NT2/D1 (cell line): ENCODE measurements at regions not wholly inside any gene's neighbourhood (a gene's known extent, or its start where the extent isn't known, plus 50 kb on each side); places are given as distances from the start of the nearest gene placed in this dataset.

Experiments used
- DNase-seq: peaks from one replicate; pipeline ENCODE4 v3.0.0-alpha.2; 2011; ENCODE audit warnings: low read depth, low spot score
- H3K27me3 ChIP-seq: 2 replicates; pipeline ENCODE4 v1.6.0; 2011; ENCODE audit warnings: mild to moderate bottlenecking; ENCODE audit not compliant: insufficient read length, insufficient read depth
- H3K36me3 ChIP-seq: 2 replicates; pipeline ENCODE4 v1.6.1; 2011; ENCODE audit warnings: mild to moderate bottlenecking, low read length, mixed read lengths; ENCODE audit not compliant: insufficient read depth, insufficient read length
- H3K4me1 ChIP-seq: 2 replicates; pipeline ENCODE4 v1.5.1; 2011; ENCODE audit not compliant: insufficient read depth, insufficient read length
- H3K4me3 ChIP-seq: 2 replicates; pipeline ENCODE4 v1.5.1; 2011; ENCODE audit warnings: low read depth; ENCODE audit not compliant: insufficient read length
- H3K9ac ChIP-seq: 2 replicates; pipeline ENCODE4 v1.6.0; 2011; ENCODE audit warnings: low read depth; ENCODE audit not compliant: insufficient read length
- H3K9me3 ChIP-seq: 2 replicates; pipeline ENCODE4 v1.5.1; 2011; ENCODE audit warnings: mild to moderate bottlenecking, low read length; ENCODE audit not compliant: insufficient read depth
- SUZ12 ChIP-seq: IDR thresholded peaks from 2 replicates; pipeline ENCODE4 v1.6.1; 2011; ENCODE audit not compliant: insufficient read length, insufficient read depth; ENCODE audit errors: extremely low read depth
- YY1 ChIP-seq: IDR thresholded peaks from 2 replicates; pipeline ENCODE4 v1.6.1; 2011; ENCODE audit not compliant: insufficient read length, insufficient read depth
- ZNF274 ChIP-seq: IDR thresholded peaks from 2 replicates; pipeline ENCODE4 v1.6.1; 2011; ENCODE audit warnings: mild to moderate bottlenecking, low read depth, low read length

GRCh38 chr11:126124231-126124661 is 61.6 kb upstream of the CDON start:
- Histone ChIP-seq H3K27me3 (no peaks in the 10 kb centered on the region), H3K9me3 (no peaks in the 10 kb centered on the region), H3K4me3 (no peak overlapping the region), H3K9ac (no peak overlapping the region), H3K4me1 (no peaks in the 10 kb centered on the region), H3K36me3 (no peaks in the 10 kb centered on the region)
- TF ChIP-seq ZNF274: no peak
- TF ChIP-seq YY1: no peak
- TF ChIP-seq SUZ12: no peak
- no peak for DNase-seq

- Histone ChIP-seq H3K27me3 (no peaks in the 10 kb centered on the region), H3K4me1 (no peaks in the 10 kb centered on the region), H3K9ac (no peak overlapping the region), H3K36me3 (no peaks in the 10 kb centered on the region), H3K9me3 (no peaks in the 10 kb centered on the region), H3K4me3 (no peak overlapping the region)
- DNase-seq: no peak
- no peak for TF ChIP-seq ZNF274
- no peak for TF ChIP-seq SUZ12
- TF ChIP-seq YY1: no peak
Measured at GRCh38 chr11:126123686-126124085, 61.0 kb upstream of the CDON start.

GRCh38 chr11:126122863-126123262 is 60.2 kb upstream of the CDON start:
- H3K9me3 ChIP-seq: no peaks in the 10 kb centered on the region
- H3K9ac ChIP-seq: no peak overlapping the region
- no peaks in the 10 kb centered on the region for H3K36me3 ChIP-seq
- no peaks in the 10 kb centered on the region for H3K4me1 ChIP-seq
- no peaks in the 10 kb centered on the region for H3K27me3 ChIP-seq
- no peak for DNase-seq
- H3K4me3 ChIP-seq: no peak overlapping the region
- TF ChIP-seq ZNF274 (no peak), YY1 (no peak), SUZ12 (no peak)

DNA sequence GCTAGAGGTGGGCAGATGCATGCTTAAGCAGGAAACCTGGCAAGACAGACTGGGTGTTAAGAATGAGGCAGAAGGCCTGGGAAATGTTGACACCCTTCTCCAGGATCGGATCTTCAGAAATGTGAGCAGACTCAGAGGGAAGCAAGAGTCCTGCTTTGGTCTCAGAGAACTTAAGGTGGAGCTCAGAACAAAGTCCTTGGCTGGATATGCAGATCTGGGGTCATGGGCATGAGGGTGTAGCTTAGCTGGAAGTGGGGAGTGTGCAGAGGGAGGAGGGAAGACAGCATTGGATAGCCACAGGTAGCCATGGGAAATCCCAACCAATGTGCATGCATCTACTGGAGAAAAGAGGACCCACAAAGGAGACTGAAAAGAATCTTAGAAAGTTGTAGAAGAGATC is 58.6 kb upstream of the CDON start:
- H3K36me3 ChIP-seq: no peaks in the 10 kb centered on the region
- no peaks in the 10 kb centered on the region for H3K27me3 ChIP-seq
- DNase-seq: no peak
- H3K9ac ChIP-seq: no peak overlapping the region
- no peaks in the 10 kb centered on the region for H3K4me1 ChIP-seq
- H3K9me3 ChIP-seq: no peaks in the 10 kb centered on the region
- no peak overlapping the region for H3K4me3 ChIP-seq
- no peak for TF ChIP-seq YY1
- no peak for TF ChIP-seq SUZ12
- no peak for TF ChIP-seq ZNF274

- Histone ChIP-seq H3K27me3 (no peaks in the 10 kb centered on the region), H3K4me1 (peaks cover 5% of the 10 kb centered on the region), H3K4me3 (no peak overlapping the region), H3K36me3 (no peaks in the 10 kb centered on the region), H3K9me3 (no peaks in the 10 kb centered on the region), H3K9ac (no peak overlapping the region)
- TF ChIP-seq SUZ12 (no peak), YY1 (no peak), ZNF274 (no peak)
- no peak for DNase-seq
Measured at GRCh38 chr11:126118806-126119205, 56.1 kb upstream of the CDON start.

DNA sequence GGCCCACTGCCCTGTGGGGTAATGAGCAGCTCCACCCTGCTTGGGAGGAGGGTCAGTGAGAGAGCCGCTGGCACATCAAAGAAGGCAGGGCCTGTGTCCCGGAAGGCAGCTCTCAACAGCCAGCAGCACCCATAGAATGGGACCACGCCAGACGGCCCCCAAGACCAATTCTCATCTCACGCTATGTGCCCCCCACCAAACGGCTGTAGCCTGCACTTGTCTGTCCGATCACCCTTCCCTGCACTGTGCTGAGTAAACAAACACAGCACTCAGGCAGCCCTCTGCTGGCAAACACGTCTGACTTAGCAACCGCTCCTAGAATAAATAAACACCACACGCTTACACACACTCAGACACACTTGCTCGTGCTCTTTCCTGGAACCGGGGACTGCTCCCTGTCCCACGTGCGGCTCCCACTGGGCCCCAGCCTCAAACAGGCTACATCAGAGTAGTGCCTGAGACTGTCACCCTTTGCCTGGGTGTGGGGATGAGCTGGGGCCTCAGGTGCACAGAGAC is 53.2 kb upstream of the CDON start:
- no peaks in the 10 kb centered on the region for H3K27me3 ChIP-seq
- no peak overlapping the region for H3K4me3 ChIP-seq
- peaks cover 5% of the 10 kb centered on the region for H3K4me1 ChIP-seq
- no peaks in the 10 kb centered on the region for H3K9me3 ChIP-seq
- no peak for TF ChIP-seq ZNF274
- no peak for TF ChIP-seq SUZ12
- no peak for TF ChIP-seq YY1
- H3K36me3 ChIP-seq: no peaks in the 10 kb centered on the region
- H3K9ac ChIP-seq: no peak overlapping the region
- no peak for DNase-seq

GRCh38 chr11:126115127-126115495 is 52.4 kb upstream of the CDON start:
- TF ChIP-seq YY1 (no peak), SUZ12 (no peak), ZNF274 (no peak)
- H3K4me1 ChIP-seq: peaks cover 5% of the 10 kb centered on the region
- H3K9ac ChIP-seq: no peak overlapping the region
- DNase-seq: no peak
- no peak overlapping the region for H3K4me3 ChIP-seq
- H3K9me3 ChIP-seq: no peaks in the 10 kb centered on the region
- no peaks in the 10 kb centered on the region for H3K36me3 ChIP-seq
- no peaks in the 10 kb centered on the region for H3K27me3 ChIP-seq

DNA sequence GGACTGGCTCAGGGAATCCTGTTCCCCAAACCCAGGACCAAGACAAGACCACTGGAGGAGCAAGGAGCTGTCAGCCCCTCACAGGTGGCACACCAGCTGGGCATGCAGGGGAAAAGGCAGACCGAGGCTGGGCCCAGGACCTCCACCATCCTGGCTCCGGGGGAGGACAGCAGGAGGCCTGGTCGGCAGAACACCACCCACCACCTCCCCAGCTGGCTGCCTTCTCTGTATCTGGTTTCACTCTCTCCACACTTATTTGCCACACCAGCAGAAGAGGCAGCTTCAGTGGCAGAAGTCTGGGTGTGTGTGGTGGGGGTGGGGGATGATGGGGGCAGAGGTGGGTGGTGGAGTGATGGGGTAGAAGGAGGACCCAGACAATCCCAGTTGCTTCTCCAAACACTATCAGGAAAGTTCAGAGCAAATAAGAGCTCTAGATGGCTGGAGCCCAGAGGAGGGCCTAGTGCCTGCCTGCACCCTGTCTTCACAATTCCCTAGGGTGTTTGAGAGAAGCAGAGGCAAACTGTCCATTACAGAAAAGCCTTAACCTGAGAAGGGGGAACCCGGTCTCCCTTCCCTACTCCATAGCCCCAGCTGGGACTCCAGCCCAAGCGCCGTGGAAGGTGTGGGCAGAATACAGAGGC is 51.9 kb upstream of the CDON start:
- no peak overlapping the region for H3K9ac ChIP-seq
- DNase-seq: no peak
- no peaks in the 10 kb centered on the region for H3K9me3 ChIP-seq
- no peaks in the 10 kb centered on the region for H3K27me3 ChIP-seq
- no peak overlapping the region for H3K4me3 ChIP-seq
- no peaks in the 10 kb centered on the region for H3K36me3 ChIP-seq
- peaks cover 5% of the 10 kb centered on the region for H3K4me1 ChIP-seq
- no peak for TF ChIP-seq YY1
- no peak for TF ChIP-seq ZNF274
- no peak for TF ChIP-seq SUZ12
